GM19238 (cell line): ENCODE measurements at regions not wholly inside any gene's neighbourhood (a gene's known extent, or its start where the extent isn't known, plus 50 kb on each side); places are given as distances from the start of the nearest gene placed in this dataset.

ENCODE experiments used
- DNase-seq: peaks from one replicate; pipeline ENCODE4 v3.0.0; 2011; ENCODE audit warnings: low spot score; ENCODE audit not compliant: insufficient read length

DNA sequence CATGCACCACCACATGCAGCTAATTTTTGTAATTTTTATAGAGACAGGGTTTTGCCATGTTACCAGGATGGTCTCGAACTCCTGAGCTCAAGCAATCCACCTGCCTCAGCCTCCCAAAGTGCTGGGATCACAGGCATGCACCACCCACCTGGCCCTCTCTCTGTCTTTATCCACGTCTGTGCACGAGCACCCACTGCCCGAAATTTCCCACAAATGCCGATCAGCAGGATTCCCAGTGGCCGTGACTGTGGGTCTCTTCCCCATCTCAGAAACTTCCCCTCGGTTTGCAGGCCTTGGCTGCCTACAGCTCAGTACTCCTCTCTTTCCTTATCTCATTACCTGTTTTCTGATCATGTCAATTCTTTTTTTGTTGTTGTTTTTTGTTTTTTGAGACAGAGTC lies 217.3 kb downstream of the TTC32 start:
- DNase-seq: no peak

GRCh38 chr2:19683556-19683955 lies 218.2 kb downstream of the TTC32 start:
- DNase-seq: no peak

GRCh38 chr2:19682493-19682892 lies 219.3 kb downstream of the TTC32 start:
- no peak for DNase-seq

DNA sequence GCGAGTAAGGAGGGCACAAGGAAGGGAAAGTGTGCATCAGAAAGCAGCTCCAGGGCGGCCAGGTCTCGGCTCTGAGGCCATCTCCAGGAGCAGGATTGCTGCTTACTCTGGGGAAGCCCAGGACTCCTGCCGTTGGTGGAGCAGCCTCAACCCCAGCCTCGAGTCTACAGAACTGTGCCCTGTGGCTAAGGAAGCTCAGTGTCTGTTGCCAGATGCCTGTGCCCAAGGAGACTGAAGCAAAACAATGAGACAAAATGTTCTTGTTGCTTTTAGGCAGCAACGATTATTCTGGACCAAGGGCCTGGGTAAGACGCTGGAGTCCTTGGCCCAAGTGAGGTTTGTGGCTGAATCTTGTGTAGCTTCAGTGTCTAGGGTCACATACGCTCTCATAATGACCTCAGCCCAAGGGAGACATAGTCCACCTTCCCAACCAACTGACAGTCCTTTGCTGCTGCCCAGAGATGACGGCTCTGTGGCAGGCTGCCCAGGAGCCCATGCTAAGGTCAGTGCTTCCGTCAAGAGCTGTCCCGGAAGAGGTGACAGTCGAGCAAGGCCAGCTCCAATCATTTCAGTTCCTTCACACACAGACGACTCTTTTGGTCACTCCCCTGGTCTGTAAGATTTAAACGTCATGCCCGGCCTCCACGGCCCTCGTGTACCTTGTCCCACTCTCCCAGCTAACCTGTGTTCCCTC lies 223.8 kb downstream of the TTC32 start:
- DNase-seq: no peak

GRCh38 chr2:19677215-19677777 lies 224.5 kb downstream of the TTC32 start:
- DNase-seq: no peak

GRCh38 chr2:19676770-19677169 lies 225.0 kb downstream of the TTC32 start:
- no peak for DNase-seq

GRCh38 chr2:19675856-19676460 lies 225.8 kb downstream of the TTC32 start:
- DNase-seq: no peak

DNA sequence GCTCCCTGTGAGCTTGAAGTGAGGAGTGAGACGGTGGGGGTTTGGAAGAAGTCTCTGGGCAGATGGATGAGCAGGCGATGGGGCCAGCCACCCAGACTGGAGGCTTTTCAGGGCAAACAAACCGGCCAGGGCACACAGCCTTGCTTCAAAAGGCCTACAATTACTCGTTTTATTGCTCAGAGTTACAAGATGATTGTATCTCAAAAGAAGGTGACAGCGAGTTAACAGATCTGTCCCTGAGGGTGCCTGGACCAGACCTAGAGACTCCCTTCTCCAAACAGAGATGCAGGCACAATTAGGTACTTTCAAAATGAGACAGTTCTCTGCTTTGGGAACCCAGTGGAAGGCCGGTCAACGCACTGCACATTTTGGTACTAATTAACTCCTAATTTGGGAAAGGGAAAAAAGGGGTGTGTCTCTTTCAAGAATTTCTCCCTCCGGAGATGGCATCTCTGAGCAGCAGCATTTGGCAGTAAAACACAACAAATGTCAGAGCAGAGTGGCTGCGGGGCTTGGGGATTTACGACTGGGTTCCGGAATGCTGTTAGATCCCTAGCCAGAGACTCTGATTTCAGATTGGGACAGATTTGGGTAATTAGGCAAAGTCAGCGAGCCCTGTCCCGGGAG lies 226.7 kb downstream of the TTC32 start:
- no peak for DNase-seq

GRCh38 chr2:19674051-19675002 lies 227.5 kb downstream of the TTC32 start:
- no peak for DNase-seq

GRCh38 chr2:19673213-19673791 lies 228.5 kb downstream of the TTC32 start:
- DNase-seq: no peak

- no peak for DNase-seq
These were observed 229.9 kb downstream of the TTC32 start for GRCh38 chr2:19671916-19672315.

DNA sequence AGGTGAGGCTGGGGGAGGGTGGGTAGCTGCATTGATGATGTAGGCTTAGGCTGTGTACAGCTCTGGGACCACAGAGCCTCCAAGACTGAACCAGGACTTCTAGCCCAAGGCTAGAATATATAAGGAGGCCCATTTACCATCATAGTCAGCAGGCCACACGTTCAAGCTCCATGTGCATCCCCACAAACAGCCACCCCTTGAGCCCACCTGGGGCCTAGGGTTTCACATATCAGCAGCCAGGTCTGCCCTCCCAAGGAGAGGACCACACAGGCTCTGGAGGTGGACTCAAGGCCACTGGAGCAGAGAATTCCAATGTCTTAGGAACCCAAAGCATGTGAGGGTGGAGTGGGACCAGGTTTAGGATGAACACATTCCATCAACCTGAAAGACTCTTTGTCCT lies 230.5 kb downstream of the TTC32 start:
- no peak for DNase-seq

DNA sequence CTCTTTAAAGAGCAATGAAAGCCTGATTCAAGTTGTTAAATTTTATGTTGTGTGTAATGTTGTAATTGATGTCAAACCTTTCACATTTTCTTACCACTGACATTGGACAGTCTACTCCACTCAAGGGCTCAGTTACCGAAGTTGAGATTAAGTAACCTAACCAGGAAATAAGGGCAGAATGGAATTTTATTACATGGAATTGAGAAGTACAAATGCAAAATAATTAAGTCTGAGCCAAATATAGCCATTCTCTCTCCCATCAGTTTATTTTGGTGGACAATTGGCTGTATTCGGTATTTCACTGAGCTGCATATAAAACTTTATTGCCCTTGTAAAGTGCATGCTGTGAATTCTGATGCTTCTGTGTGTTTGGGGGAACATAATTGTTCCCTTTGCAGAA lies 231.5 kb downstream of the TTC32 start:
- no peak for DNase-seq

DNA sequence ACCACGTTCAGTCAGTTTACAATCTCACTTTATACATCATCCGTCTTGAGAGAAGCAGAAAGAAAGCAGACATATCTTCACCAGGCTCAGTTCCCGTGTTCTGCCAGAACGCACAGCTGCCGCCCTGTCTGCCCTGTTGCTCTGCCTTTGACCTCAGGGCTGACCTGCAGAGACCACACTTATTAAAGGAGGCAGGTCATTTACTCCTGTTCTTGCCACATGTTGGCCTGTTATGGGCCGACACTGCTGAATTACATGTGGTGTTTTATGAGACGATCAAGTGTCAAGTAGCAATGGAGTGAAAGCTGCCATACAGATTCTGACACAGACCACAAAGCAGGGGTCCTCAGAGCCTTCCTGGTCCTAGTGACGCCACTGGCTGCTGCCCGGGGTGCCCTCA lies 232.2 kb downstream of the TTC32 start:
- no peak for DNase-seq

DNA sequence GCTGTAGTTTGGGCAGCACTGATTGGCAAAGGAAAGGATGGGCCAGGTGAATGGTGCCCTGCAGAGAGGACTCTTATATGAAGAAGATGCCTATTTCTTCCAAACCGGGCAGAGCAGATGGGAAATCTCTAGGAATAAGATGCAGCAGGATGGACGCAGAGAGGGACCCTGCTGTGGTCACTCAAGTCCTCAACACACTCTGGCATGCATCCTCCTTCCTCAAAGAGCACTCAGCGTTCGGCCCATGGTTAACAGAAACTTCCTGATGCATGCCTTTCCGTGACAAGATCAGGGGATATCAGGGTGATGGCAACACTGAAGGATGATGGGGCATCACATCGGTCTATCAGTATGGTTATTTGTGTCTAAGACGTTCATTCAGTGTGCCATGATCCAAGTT lies 232.7 kb downstream of the TTC32 start:
- no peak for DNase-seq

DNA sequence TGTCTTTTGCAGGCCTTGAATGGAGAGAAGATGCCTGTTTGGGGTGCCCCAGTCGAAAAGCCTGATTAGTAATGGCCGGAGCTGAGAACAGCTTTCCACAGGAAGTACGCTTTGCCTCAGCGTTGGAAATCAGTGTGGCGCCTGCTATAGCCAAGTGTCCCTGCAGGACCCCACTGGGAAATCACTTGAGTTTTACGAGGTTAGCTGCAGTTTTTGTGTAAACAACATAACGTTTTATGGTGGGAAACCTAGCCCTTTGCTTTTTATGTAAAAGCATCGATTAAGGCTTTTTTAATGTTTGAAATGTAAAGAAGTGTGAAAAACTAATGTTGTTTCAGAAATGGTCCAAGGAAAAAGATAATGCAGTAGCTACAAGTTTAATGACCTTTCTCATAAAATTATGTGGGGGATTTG lies 234.2 kb downstream of the TTC32 start:
- no peak for DNase-seq

- DNase-seq: no peak
These were observed 234.7 kb downstream of the TTC32 start for GRCh38 chr2:19667085-19667484.

DNA sequence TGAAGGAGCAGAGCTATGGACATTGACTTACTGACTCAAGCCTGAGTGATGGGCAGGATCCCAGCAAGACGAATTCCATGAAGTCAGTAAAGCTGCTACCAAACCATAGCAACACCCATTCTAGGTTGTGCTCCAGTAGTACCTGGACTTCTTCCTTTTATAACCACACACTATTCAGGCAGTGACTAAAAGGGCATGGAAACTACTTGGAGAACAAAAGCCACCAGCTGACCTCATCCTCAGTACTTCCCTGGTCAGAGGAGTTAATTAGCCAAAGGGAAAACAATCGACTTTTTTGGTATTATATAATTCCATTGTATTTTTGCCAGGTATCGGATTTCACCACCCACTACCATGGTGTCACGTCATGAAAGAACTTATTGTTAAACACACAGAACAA lies 237.1 kb downstream of the TTC32 start:
- no peak for DNase-seq

GRCh38 chr2:19659024-19659792 lies 242.6 kb downstream of the TTC32 start:
- no peak for DNase-seq

GRCh38 chr2:19656011-19656410 lies 245.8 kb downstream of the TTC32 start:
- no peak for DNase-seq
